T-cell (primary cell): ENCODE measurements at regions not wholly inside any gene's neighbourhood (a gene's known extent, or its start where the extent isn't known, plus 50 kb on each side); places are given as distances from the start of the nearest gene placed in this dataset.

ENCODE experiments used
- ATAC-seq, 4 experiments: fragments of 200-7000 bp in 3 of 4; fragments of 150-1000 bp in 1 of 4; cut with Tn5 transposase; replicated peaks in 1 of 4; 1 replicate in 3 of 4; 2 replicates in 1 of 4; pipeline ENCODE4 v1.10.0; 2021; ENCODE audit warnings: moderate library complexity in 3 of 4, mild to moderate bottlenecking in 2 of 4, moderate number of reproducible peaks in 1 of 4
- CTCF ChIA-PET, 2 donors: fragments of 300-600 bp; sonication (Branson Sonifier 250); formaldehyde crosslinking; loops; one replicate each; lab custom pipeline; 2022; ENCODE audit warnings: antibody characterized with exemption in 2 of 2; lab: Charles Lee
- POLR2A ChIA-PET, 2 donors: fragments of 300-600 bp; sonication (Branson Sonifier 250); formaldehyde crosslinking; loops; one replicate each; lab custom pipeline; 2022; ENCODE audit warnings: antibody characterized with exemption in 2 of 2; lab: Charles Lee
- DNase-seq, 35 experiments: peaks; one replicate each; pipeline versions ENCODE4 v3.0.0 to v3.0.0-alpha.2; 2013 to 2023
- H3K27ac ChIP-seq: one replicate; pipeline ENCODE4 v1.5.1; 2013; ENCODE audit warnings: low read length
- H3K27me3 ChIP-seq, 2 experiments: replicated peaks in 1 of 2; 1 replicate in 1 of 2; 2 replicates in 1 of 2; pipeline versions ENCODE4 v1.6.1 to v1.7.0; 2013; ENCODE audit warnings: low read length in 1 of 2, mixed read lengths in 1 of 2; ENCODE audit not compliant: control insufficient read depth in 2 of 2, insufficient read depth in 2 of 2; ENCODE audit errors: extremely low read depth in 1 of 2
- H3K36me3 ChIP-seq, 2 donors: 1 replicate in 1 of 2; 2 replicates in 1 of 2; pipeline versions ENCODE4 v1.6.1 to v1.7.0; 2013; ENCODE audit warnings: low read length in 1 of 2; ENCODE audit not compliant: control insufficient read depth in 2 of 2, insufficient read depth in 1 of 2; ENCODE audit errors: extremely low read depth in 1 of 2
- H3K4me1 ChIP-seq, 2 experiments: 1 replicate in 1 of 2; 2 replicates in 1 of 2; pipeline versions ENCODE4 v1.6.1 to v1.7.0; 2013; ENCODE audit warnings: low read length in 2 of 2, mixed read lengths in 1 of 2; ENCODE audit not compliant: insufficient read depth in 2 of 2, control insufficient read depth in 1 of 2; ENCODE audit errors: extremely low read depth in 1 of 2
- H3K4me3 ChIP-seq, 2 donors: 1 replicate in 1 of 2; 2 replicates in 1 of 2; pipeline versions ENCODE4 v1.5.1 to v1.7.0; 2013; ENCODE audit warnings: mild to moderate bottlenecking in 2 of 2, low read length in 1 of 2, moderate library complexity in 1 of 2; ENCODE audit not compliant: control insufficient read depth in 1 of 2; ENCODE audit errors: extremely low read depth in 1 of 2
- H3K9me3 ChIP-seq: 2 replicates; pipeline ENCODE4 v1.7.0; 2013
- H3K27ac Mint-ChIP-seq, 2 donors: one replicate each; pipeline ENCODE4 v1.8.0; 2020 to 2021; ENCODE audit warnings: mild to moderate bottlenecking in 2 of 2, mixed read lengths in 2 of 2
- H3K27me3 Mint-ChIP-seq, 2 donors: one replicate each; pipeline ENCODE4 v1.8.0; 2021 to 2022; ENCODE audit warnings: mixed read lengths in 2 of 2
- H3K36me3 Mint-ChIP-seq: one replicate; pipeline ENCODE4 v1.8.0; 2021; ENCODE audit warnings: mixed read lengths
- H3K4me1 Mint-ChIP-seq, 3 donors: one replicate each; pipeline ENCODE4 v1.8.0; 2020 to 2022; ENCODE audit warnings: mixed read lengths in 3 of 3, mild to moderate bottlenecking in 1 of 3
- H3K4me3 Mint-ChIP-seq, 3 donors: one replicate each; pipeline ENCODE4 v1.8.0; 2020 to 2022; ENCODE audit warnings: mild to moderate bottlenecking in 3 of 3, mixed read lengths in 3 of 3, moderate library complexity in 3 of 3
- H3K9me3 Mint-ChIP-seq, 3 donors: one replicate each; pipeline ENCODE4 v1.8.0; 2020 to 2022; ENCODE audit warnings: mixed read lengths in 3 of 3
- WGBS: methylation state at CpG from one replicate; pipeline ENCODE4 v1.1.5; 2013; ENCODE audit warnings: missing lambda C conversion rate; ENCODE audit not compliant: insufficient coverage; 5-methylcytosine and 5-hydroxymethylcytosine counted together

GRCh38 chr6:44700422-44700821, 312.9 kb downstream of the CDC5L start:
- ChIA-PET POLR2A (no interaction called here), CTCF (no interaction called here)
- ATAC-seq, result no peak
- Mint-ChIP-seq H3K27me3 (peaks cover 0 to 3% of the 10 kb centered on the region in 2 donors), H3K9me3 (no peaks in the 10 kb centered on the region), H3K4me3 (no peak overlapping the region), H3K27ac (no peak overlapping the region), H3K36me3 (no peaks in the 10 kb centered on the region), H3K4me1 (peaks cover 5 to 15% (median 7%) of the 10 kb centered on the region in 3 donors)
- WGBS, result 87% methylated on average over 3 of the region's 5 CpGs
- peaks cover 0 to 2% of the 10 kb centered on the region in 2 experiments for H3K4me1 ChIP-seq
- H3K9me3 ChIP-seq, result no peaks in the 10 kb centered on the region
- H3K36me3 ChIP-seq, result no peaks in the 10 kb centered on the region
- DNase-seq, result no peak
- no peak overlapping the region for H3K27ac ChIP-seq
- H3K27me3 ChIP-seq, result peaks cover 0 to 3% of the 10 kb centered on the region in 2 experiments
- no peak overlapping the region for H3K4me3 ChIP-seq

DNA sequence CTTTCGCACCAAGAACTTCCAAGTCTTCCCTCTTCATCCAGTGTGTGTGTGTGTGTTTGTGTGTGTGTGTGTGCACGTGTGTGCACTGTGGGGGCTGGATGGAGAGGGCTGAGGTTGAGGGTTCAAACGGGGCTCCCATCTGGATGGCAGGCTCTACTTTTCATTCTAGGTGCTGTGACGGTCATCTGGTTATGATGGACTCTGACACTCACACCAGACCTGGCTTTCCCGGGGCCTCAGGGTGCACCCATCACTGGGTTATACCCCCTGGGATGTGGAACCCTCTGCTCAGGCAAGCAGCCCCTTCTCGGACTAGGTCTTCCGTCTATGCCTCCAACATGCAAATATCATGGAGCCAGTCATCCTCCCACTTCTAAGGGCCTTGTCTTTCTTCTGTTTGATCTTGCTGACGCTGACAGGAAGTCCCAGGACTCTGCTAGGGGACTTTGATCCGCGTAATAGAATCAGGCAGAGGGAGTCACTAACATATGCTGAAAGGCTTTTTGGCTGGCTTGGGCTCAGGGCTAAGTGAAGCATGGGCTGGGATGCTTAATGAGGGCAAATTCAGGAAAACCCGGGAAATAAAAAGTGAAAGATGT, 313.6 kb downstream of the CDC5L start:
- ATAC-seq (peak in 2 of 4 experiments; percentile 29 to 64), DNase-seq (peak in 2 of 35 experiments; percentile 6 to 8)
- H3K4me3 Mint-ChIP-seq, result no peak overlapping the region
- H3K4me1 Mint-ChIP-seq, result peaks cover 5 to 15% (median 7%) of the 10 kb centered on the region in 3 donors
- no peak overlapping the region for H3K27ac Mint-ChIP-seq
- Histone ChIP-seq H3K9me3 (no peaks in the 10 kb centered on the region), H3K36me3 (no peaks in the 10 kb centered on the region), H3K4me1 (peaks cover 0 to 2% of the 10 kb centered on the region in 2 experiments), H3K4me3 (no peak overlapping the region), H3K27me3 (peaks cover 0 to 7% of the 10 kb centered on the region in 2 experiments), H3K27ac (no peak overlapping the region)
- peaks cover 0 to 3% of the 10 kb centered on the region in 2 donors for H3K27me3 Mint-ChIP-seq
- no peaks in the 10 kb centered on the region for H3K36me3 Mint-ChIP-seq
- ChIA-PET POLR2A (no interaction called here), CTCF (no interaction called here)
- no peaks in the 10 kb centered on the region for H3K9me3 Mint-ChIP-seq
- WGBS, result 67% methylated on average over 7 of the region's 11 CpGs

DNA sequence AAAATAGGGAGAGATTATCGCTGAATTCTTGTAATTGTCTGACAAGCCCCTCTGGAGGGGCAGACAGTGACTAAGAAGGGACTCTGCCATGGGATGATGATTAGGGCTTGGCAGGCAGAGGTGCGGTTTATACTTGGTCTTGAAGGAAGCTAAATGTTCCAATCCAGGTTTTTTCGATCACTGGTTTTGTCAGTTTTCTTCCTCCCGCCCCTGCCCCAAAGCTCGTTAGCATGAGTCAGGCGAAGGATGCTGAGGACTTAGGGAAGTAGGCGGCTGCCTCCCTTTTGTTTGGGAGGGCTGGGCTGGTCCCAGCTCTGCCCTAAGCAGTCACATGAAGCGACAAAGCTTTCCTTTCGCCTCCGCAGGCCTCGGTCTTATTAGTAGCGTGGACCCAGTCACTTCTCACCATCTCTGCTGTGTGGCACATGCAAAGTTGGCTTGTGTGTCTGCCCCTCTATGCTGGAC, 314.2 kb downstream of the CDC5L start:
- H3K9me3 Mint-ChIP-seq, result no peaks in the 10 kb centered on the region
- Histone ChIP-seq H3K9me3 (no peaks in the 10 kb centered on the region), H3K27ac (no peak overlapping the region), H3K36me3 (no peaks in the 10 kb centered on the region), H3K4me3 (no peak overlapping the region), H3K27me3 (peaks cover 0 to 4% of the 10 kb centered on the region in 2 experiments), H3K4me1 (peaks cover 0 to 2% of the 10 kb centered on the region in 2 experiments)
- no peak for ATAC-seq
- peaks cover 5 to 15% (median 7%) of the 10 kb centered on the region in 3 donors for H3K4me1 Mint-ChIP-seq
- ChIA-PET CTCF (no interaction called here), POLR2A (no interaction called here)
- H3K36me3 Mint-ChIP-seq, result no peaks in the 10 kb centered on the region
- no peak overlapping the region for H3K27ac Mint-ChIP-seq
- 92% methylated on average over 10 of the region's 12 CpGs for WGBS
- no peak for DNase-seq
- H3K4me3 Mint-ChIP-seq, result no peak overlapping the region
- H3K27me3 Mint-ChIP-seq, result peaks cover 0 to 3% of the 10 kb centered on the region in 2 donors

GRCh38 chr6:44702292-44702691, 314.8 kb downstream of the CDC5L start:
- H3K9me3 Mint-ChIP-seq, result no peaks in the 10 kb centered on the region
- ChIA-PET CTCF (no interaction called here), POLR2A (no interaction called here)
- no peaks in the 10 kb centered on the region for H3K36me3 ChIP-seq
- ATAC-seq (no peak), DNase-seq (no peak)
- H3K4me3 Mint-ChIP-seq, result no peak overlapping the region
- H3K27me3 Mint-ChIP-seq, result peaks cover 0 to 3% of the 10 kb centered on the region in 2 donors
- H3K4me1 Mint-ChIP-seq, result peaks cover 5 to 15% (median 7%) of the 10 kb centered on the region in 3 donors
- H3K27ac ChIP-seq, result no peak overlapping the region
- peaks cover 0 to 2% of the 10 kb centered on the region in 2 experiments for H3K4me1 ChIP-seq
- no peaks in the 10 kb centered on the region for H3K36me3 Mint-ChIP-seq
- no peak overlapping the region for H3K27ac Mint-ChIP-seq
- H3K27me3 ChIP-seq, result peaks cover 0 to 4% of the 10 kb centered on the region in 2 experiments
- no peaks in the 10 kb centered on the region for H3K9me3 ChIP-seq
- no peak overlapping the region for H3K4me3 ChIP-seq

- ChIA-PET CTCF (no interaction called here), POLR2A (no interaction called here)
- H3K4me3 Mint-ChIP-seq, result no peak overlapping the region
- H3K36me3 Mint-ChIP-seq, result no peaks in the 10 kb centered on the region
- H3K27ac Mint-ChIP-seq, result no peak overlapping the region
- Histone ChIP-seq H3K4me1 (peaks cover 0 to 2% of the 10 kb centered on the region in 2 experiments), H3K27ac (no peak overlapping the region), H3K9me3 (no peaks in the 10 kb centered on the region), H3K36me3 (no peaks in the 10 kb centered on the region), H3K27me3 (peaks cover 0 to 4% of the 10 kb centered on the region in 2 experiments), H3K4me3 (no peak overlapping the region)
- DNase-seq (no peak), ATAC-seq (no peak)
- WGBS, result 58% methylated on average over 9 of the region's 15 CpGs
- H3K4me1 Mint-ChIP-seq, result peaks cover 5 to 15% (median 13%) of the 10 kb centered on the region in 3 donors
- H3K9me3 Mint-ChIP-seq, result peaks cover 0 to 2% (median 0%) of the 10 kb centered on the region in 3 donors
- H3K27me3 Mint-ChIP-seq, result peaks cover 0 to 3% of the 10 kb centered on the region in 2 donors
Observed at GRCh38 chr6:44704240-44705150, 317.0 kb downstream of the CDC5L start.

DNA sequence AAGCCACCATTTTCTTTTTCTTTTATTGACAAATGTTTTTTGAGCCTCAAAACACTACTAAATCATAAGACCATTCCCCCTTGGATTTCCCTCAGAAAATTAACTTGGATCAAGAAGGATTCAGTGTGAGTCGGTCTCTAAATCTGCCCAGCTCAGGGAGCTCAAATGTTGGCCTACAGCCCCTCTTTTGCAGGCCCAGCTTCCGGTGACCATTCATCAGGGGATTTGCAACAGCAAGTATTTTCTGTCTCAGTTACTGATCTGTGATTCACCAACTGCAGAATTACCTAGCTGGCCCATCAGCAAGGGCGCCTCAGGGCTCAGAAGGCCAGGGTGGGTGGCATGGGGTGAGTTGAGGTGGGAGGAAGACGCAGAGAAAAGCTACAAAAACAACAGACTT, 318.1 kb downstream of the CDC5L start:
- CTCF ChIA-PET, result no interaction called here

More for the DNA sequence above, 318.1 kb downstream of the CDC5L start:
- no peaks in the 10 kb centered on the region for H3K36me3 Mint-ChIP-seq
- no peak for DNase-seq
- 95% methylated on average over 2 of the region's 4 CpGs for WGBS
- H3K4me1 Mint-ChIP-seq, result peaks cover 5 to 15% (median 13%) of the 10 kb centered on the region in 3 donors
- H3K4me3 ChIP-seq, result no peak overlapping the region
- peaks cover 0 to 3% of the 10 kb centered on the region in 2 donors for H3K27me3 Mint-ChIP-seq
- H3K27ac Mint-ChIP-seq, result no peak overlapping the region
- POLR2A ChIA-PET, result no interaction called here
- peaks cover 0 to 2% of the 10 kb centered on the region in 2 experiments for H3K4me1 ChIP-seq
- no peaks in the 10 kb centered on the region for H3K36me3 ChIP-seq
- no peak for ATAC-seq
- no peaks in the 10 kb centered on the region for H3K9me3 ChIP-seq
- H3K9me3 Mint-ChIP-seq, result peaks cover 0 to 2% (median 0%) of the 10 kb centered on the region in 3 donors
- H3K27me3 ChIP-seq, result peaks cover 0 to 4% of the 10 kb centered on the region in 2 experiments
- H3K4me3 Mint-ChIP-seq, result no peak overlapping the region
- H3K27ac ChIP-seq, result no peak overlapping the region
